Left lobe of liver (tissue), 2 donors: ENCODE measurements at regions not wholly inside any gene's neighbourhood (a gene's known extent, or its start where the extent isn't known, plus 50 kb on each side); places are given as distances from the start of the nearest gene placed in this dataset.

Experiments
- ATAC-seq: fragments of 200-7000 bp; cut with Tn5 transposase; one replicate; pipeline ENCODE4 v1.9.1; 2020; ENCODE audit warnings: mild to moderate bottlenecking, moderate library complexity
- DNase-seq: peaks from one replicate; pipeline ENCODE4 v3.0.0-alpha.2; 2020; ENCODE audit warnings: low spot score
- donor health status: DM: no; HTN: no; CAD: no; lungs with moderate emphysema.
- donor health status: DM: no; HTN: yes; CAD: no.

DNA sequence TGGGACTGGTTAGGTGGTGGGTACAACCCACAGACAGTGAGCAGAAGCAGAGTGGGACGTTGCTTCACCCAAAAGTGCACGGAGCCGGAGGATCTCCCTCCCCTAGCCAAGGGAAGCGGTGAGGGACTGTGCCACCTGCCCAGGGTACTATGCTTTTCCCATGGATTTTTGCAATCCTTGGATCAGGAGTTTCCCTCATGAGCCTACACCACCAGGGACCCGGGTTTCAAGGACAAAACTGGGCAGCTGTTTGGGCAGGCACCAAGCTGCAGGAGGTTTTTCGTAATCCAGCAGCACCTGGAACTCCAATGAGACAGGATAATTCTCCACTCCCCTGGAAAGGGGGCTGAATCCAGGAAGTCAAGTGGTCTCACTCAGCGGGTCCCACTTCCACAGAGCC, 209.1 kb upstream of the CXCL12 start:
- ATAC-seq = no peak
- no peak for DNase-seq

DNA sequence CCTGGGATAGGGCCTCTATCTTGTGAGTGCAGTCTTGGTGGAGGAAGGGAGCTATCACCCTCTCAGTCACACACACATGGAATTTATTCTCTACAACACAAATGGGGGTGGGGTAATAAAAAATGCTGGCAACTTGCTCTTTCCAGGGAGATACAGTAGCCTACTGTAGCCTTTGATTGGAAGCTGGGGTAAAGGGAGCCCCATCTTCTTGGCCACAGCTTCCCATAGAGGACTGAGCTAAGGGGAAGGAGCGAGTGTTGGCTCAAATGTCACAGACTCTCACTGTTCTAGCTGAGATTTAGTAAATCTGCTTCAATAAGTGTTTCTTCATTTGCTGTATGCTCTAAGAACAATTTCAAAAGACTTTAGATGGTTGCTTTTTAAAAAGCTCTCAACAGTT, 222.2 kb upstream of the CXCL12 start:
- ATAC-seq = no peak
- DNase-seq = no peak

DNA sequence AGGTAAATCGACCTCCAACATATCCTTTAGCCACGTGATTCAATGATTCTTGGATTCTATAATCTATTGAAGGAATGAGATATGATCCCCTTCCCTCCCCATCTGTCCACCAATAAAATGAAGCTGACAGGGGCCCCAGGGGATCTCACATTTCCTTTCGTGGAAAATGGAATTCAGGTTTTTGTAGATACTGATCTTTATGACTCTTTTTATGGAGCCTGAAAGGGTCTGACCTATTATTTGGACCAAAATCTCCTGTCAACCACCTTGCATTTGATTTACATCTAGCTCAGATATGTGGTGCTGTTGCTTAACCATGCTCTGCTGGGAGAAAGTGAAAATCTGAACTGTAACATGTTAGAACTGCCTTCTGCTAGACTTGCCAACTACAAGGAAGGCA, 234.0 kb upstream of the CXCL12 start:
- no peak for DNase-seq
- ATAC-seq = no peak

DNA sequence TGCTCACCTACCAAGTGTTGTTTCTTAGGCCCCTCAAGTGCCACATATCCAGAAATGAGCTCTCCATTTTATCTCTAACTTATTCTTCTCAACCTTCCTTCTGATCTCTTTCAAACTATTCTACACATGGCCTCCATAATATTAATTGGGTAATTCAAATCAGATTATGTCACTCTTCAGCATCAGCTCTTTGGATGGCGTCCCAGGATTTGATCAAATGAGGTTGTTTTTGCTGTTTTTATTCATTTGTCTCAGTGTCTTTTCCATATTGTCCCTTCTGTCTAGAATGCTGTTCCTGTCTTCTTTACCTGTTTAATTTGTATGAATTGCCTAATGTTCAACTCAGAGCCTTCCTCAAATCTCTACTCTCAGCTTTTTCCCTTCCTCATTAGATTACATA, 234.6 kb upstream of the CXCL12 start:
- no peak for DNase-seq
- ATAC-seq = no peak

DNA sequence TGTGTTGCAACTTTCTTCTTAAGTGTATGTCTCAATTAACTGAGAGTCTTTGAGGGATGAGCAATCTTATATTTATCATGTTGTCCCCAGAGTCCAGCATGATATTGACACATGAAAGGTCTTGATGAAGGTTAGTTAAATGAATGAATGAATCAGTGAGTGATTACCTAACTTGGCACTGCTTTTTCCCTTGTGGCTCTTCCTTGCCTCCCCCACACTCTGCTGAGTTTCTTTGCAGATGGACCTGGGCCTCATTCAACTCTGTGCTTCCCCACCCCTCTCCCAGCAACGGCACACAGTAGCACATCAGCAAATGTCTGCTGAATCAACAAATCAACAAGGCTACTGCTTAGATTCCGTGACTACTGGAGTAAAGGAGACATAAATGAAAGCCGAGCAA, 235.1 kb upstream of the CXCL12 start:
- no peak for DNase-seq

DNA sequence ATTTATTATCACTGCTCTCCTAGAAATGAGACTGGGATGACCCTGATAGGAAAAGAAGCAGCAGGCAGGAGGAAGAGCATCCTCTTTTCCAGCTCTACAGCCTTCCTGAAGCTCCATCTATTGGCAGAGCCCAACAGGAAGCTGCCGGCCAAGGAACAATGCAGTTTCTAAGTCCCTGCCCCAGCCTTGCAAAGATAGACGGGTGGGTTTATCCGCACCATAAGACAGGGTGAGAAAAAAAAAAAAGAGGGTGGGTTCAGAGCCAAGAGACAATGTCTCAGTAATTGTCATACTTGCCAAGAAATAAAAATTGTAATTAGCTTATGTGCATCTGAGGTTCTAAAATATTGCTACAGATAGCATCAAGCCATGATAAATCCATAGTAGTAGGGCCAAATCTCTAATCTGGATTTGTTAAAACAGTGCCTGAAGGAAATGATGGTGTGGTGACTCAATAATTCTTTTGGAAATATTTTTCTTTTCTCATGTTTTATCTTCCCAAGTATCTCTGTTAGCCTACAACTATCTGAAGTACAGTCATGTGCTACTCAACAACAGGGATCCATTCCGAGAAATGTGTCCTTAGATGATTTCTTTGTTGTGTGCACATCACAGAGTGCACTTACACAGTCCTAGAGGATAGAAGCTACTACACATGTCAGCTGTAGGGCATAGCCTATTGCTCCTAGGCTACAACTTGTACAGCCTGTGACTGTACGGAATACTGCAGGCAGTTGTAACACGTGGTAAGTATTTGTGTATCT, 242.9 kb upstream of the CXCL12 start:
- ATAC-seq (no peak), DNase-seq (no peak)

More for the DNA sequence above, 235.1 kb upstream of the CXCL12 start:
- ATAC-seq = no peak

DNA sequence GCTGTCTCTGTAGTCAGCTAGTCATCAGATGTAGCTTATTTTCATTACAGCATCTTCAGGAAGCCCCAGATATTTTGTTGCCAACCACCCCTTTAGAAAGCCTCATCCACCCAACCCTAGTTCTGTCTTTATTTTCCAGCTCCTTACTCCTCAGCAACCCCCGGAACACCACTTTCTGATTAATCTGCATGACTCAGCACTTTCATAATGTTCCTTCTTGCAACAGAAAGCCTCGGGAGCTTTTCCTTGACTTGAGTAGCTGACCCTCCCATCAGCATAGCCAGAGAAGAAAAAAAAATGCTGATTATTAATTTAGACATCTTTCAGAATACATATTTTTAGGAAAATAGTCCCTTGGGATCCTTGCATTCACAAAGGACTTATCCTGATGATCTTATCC, 244.0 kb upstream of the CXCL12 start:
- ATAC-seq = no peak

DNA sequence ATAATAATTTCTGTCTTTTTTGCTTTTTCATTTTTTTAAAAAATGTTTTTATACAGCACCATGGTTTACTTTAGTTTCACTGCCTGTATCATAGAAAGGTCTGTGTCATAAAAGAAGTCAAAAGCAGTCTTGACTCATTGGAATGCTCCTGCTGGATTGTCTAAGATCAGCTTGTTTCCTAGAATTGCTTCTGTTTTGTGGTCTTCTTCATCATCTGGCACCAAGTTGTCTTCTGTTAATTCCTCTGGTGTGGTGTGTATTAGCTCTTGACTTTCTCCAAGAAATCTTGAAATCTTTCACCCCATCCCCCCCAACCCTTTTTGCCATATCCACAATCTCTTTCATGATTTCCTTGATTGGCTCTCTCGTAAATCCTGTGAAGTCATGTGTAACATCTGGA, 250.3 kb upstream of the CXCL12 start:
- ATAC-seq = no peak

More for the DNA sequence above, 244.0 kb upstream of the CXCL12 start:
- no peak for DNase-seq

DNA sequence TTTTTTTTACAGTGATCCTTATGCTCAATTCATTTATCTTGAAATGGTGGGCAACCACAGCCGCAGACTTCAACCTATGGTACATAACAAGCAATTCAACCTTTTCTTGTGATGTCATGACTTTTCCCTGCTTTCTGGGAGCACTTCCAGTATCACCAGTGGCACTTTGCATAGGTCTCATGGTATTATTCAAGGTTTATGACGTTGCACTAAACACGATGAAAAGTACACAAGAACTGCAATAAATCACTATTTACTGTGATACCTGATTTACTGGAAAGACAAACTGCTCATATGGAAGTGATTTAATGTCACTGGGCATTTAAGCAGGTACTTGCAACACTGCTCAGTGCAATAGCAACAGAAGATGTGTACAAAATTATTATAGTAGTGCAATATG, 251.7 kb upstream of the CXCL12 start:
- DNase-seq (no peak), ATAC-seq (no peak)

More for the DNA sequence above, 250.3 kb upstream of the CXCL12 start:
- DNase-seq = no peak

DNA sequence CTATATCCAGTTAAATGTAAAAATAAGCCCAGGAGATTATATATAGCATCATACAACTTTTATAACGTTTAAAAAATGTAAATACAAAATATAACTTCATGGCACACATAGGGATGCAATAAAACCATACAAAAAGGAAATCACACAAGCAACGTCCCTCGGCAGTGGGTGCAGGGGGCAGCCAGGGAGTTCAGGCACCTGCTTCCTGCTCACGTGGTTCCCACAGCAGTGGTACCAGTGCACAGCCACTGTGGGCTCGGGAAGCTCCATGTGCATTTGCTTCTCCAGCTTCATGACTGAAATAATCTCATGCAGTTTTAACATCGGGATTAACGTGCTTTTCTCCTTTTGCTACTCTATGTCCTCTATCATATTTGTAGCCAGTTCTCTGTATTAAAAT, 255.5 kb upstream of the CXCL12 start:
- no peak for ATAC-seq
- DNase-seq = no peak

DNA sequence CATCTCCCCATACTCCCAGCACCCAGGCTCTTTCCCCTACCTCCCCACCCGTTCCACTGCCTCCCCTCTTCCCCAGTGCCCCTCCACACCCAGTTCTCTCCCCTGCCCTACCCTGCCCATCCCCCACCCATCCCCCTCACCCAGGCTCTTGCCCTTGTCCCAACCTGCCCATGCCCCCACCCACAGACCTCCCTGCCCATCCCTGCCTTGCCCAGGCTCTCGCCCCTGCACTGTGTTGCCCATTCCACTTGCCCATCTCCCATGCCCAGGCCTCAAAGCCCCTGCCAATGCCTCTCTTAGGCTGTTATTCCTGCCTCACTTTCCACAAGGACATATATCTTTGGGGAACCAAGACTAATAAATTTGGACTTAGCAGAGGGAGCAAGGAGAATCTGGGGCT, 262.6 kb upstream of the CXCL12 start:
- ATAC-seq (no peak), DNase-seq (no peak)

DNA sequence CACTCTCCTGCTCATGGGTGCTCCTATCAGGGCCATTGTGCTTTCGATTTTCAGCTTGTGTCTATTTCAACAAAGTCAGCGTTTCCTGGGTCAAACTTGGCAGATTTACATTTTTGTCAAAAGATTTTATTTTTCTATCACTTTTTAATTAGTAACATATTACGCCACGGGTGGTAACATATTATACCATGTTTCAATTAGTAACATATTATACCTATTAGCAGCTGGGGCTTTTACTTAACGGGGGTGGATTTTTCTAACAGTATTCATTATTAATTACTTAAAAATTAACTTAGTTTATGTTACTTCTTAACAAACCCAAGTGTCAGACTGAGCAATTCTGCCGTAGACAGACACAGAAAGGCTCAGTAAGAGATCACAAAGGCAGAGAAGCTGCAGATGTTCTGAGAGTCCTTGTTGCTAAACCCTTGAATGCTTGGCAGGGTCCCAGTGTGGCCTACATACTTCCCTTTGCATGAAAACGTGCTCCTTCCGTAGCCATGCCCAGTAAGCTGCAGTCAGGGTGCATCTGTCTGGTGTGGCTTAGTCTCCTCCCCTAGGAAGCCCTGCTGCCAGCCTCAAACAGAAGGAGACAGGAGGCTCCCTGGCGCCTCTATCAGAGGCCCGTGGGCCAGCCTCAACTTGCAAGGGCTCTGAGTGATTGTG, 263.1 kb upstream of the CXCL12 start:
- ATAC-seq = peak; percentile 14
- DNase-seq = no peak

DNA sequence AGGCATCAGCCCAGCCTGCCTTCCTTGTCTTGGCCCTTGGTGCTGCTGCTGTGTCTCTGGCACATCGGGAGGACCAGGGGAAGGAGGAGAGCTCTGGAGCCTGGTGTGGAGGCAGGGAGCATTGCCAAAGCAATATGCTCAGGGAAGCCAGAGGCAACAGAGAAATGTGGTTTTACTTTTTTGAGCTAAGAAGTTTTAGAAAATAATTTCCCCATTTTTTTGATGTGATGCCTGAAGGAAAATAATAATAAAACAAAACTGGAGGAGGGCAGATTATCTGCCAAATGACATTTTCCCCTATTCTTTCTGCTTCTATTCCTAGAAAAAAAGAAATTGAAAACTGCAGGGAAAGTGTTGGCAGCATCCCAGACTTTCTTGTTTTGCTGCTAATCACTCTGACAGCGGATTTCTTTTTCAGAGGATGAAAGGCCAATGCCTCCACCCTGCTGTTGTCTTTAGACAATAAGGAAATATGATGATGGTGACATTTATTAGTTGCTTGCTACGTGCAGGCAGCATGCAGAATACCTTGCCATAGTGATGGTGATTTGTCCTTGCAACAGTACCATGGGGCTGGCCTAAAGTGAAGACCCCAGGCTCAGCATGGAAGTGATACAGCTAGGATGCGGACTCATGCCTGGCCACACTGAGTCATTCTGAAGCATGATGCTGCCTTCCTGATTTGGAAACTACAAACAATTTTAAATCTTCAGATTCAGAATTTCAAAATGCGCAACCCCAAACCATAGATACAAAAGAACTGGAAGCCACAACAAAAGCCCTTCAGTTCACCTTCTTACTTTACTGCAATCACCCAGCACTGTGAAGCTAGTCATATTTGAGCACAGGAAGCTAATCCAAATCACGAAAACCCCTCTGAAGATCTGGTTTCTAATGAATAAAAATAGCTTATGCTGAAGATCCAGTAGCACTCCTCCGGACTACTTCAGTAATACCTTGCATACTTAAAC, 260.2 kb upstream of the TMEM72 start:
- DNase-seq = no peak
- ATAC-seq = no peak

DNA sequence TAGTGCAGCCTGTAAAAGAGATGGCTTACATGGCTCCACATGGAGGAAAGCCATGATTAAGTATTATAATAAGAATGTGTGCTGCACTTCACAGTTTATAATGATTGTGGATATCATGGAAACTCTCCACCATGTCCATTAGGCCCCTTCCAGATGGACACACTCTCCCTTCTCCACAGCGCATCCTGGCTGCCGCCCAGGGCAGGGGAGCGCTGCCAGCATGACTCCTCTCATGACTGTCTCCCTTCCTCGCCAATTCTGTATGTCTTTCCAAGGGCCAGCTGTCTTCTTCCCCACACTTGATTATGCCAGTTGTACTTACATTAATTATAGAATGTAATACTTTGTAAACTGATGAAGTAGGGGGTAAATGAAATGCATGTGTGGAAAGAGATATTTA, 259.3 kb upstream of the TMEM72 start:
- DNase-seq (no peak), ATAC-seq (no peak)

DNA sequence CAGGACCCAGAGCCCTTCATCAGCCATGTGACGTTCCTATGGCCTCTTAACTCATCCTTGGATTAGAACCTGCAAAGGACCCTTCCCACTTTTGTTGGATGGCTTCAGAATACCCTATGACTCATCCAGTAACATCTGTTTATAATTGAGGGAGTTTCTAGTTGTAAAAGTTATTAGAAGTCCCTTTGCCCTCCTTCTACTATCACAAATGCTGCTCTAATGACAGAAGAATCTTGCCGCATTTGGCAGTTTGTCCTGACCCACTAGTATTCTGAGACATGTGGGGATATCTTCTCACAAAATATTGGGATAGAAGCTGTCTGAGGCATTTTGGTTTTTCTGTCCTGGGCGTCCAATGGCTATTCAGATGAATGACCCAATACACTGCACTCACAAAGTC, 251.8 kb upstream of the TMEM72 start:
- DNase-seq = no peak
- no peak for ATAC-seq

DNA sequence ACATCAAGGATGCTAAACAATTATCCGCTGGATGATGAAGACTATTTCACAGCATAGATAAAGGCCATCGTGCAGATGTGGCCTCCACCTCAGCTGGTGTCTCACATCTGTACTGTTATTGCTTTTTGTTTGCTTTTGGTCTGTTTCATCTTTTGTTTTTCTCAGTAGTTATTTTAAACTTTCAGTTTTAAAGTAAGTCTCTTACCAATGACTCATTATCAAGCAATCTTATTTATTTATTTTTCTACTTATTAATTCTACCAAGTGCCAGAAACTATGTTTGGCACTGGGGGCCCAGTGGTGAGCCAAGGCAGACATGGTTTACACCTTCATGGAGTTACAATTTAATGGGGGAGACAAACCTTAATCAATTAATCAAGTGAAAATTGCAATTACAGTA, 250.9 kb upstream of the TMEM72 start:
- DNase-seq (no peak), ATAC-seq (no peak)

DNA sequence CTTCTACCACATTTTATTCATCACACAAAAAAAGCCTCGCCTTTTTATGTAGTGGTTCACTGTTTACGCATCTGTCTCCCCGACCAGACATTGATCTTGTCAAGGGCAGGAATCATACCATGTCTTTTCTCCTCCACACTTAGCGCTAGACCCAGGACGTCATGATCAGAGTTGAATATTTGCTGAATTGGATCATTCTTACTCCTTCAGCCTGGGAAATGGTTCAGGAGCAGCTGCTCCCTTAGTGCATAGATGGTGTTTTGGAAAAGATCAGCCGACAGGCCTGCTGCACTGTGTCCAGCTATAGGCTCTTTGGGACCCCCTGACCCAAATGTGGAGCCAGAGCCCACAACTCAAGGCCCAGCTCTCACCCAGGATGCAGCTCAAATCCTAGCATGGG, 249.1 kb upstream of the TMEM72 start:
- ATAC-seq = no peak
- no peak for DNase-seq

DNA sequence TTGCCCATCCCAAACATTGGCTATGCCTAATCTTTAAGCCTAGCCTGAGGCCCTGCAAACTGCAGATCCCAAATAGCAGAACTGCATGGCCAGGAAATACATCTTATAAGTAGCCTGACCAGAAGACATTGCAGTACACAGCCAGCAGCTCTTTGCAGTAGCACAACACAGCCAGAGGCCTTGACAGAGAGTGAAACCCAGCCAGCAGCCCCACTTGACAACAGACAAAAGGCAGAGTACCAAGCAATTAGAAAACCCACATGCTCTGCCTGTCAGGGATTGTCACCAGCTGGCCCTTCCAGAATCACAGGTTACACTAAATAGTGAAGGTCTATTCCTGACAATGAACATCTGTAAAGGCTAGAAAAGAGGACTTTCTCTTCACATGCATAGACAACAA, 242.8 kb upstream of the TMEM72 start:
- ATAC-seq = no peak
- no peak for DNase-seq

DNA sequence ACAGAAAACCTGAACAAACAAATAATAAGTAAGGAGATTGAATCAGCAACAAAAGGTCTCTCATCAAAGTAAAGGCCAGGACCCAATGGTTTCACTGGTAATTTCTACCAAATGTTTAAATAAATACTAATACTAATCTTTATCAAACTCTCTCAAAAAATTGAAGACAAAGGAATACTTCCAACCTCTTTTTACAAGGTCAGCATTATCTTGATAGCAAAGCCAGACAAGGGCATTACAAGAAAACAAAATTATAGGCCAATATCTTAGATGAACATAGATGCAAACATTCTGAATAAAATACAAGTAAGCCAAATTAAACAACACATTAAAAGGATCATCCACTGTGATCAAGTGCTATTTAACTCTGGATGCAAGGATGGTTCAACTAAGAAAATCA, 239.8 kb upstream of the TMEM72 start:
- DNase-seq (no peak), ATAC-seq (no peak)

DNA sequence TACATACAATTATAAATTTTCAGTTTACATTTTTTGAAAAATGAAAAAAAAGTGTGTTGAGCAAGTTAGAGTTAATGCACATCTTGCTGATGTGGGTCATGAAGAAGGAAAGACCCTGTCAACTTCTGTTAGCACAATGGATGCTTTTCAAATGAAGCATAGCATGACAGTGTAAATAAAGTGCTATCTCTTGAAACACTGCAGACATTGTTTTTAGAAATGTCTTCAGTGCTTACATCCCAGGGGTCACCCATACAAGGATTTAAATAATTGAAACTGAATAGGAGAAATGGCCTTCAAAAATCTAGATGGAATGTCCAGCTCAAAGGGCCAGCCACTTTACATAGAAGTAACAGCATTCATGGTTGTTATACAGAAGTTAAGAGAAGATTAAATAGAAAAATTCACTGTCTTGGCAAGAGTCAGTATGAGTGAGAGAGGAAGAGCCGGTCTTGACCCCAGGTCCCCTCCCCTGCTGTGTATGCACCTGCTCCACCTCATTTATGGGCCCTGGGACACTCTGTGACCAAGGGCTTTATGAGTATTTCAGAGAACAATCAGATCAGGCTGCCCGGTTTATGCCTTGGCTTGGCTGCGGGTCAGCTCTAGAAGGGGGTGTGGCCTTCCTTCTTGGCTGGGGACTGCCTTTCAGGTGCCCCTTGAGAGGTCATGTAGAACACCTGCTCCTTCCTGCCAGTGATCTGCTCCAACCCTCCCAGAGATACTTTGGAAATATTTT, 237.7 kb upstream of the TMEM72 start:
- ATAC-seq = no peak
- no peak for DNase-seq
